NOMO-1 (cell line): ENCODE measurements at regions not wholly inside any gene's neighbourhood (a gene's known extent, or its start where the extent isn't known, plus 50 kb on each side); places are given as distances from the start of the nearest gene placed in this dataset.

Experiments used
- DNase-seq, 2 experiments: peaks; one replicate each; lab custom pipeline; 2025; ENCODE audit not compliant: unreplicated experiment in 2 of 2; lab: John Stamatoyannopoulos, UW

- no peak for DNase-seq
These were observed 382.1 kb upstream of the CDH20 start for GRCh38 chr18:60951091-60951490.

GRCh38 chr18:60962625-60963024, 370.6 kb upstream of the CDH20 start:
- DNase-seq = no peak

- no peak for DNase-seq
These were observed 367.4 kb upstream of the CDH20 start for GRCh38 chr18:60965856-60966255.

- no peak for DNase-seq
These were observed 366.4 kb upstream of the CDH20 start for GRCh38 chr18:60966876-60967275.

- no peak for DNase-seq
These were observed 357.8 kb upstream of the CDH20 start for GRCh38 chr18:60975420-60975819.

GRCh38 chr18:60976976-60977375, 356.3 kb upstream of the CDH20 start:
- no peak for DNase-seq

GRCh38 chr18:60978338-60978737, 354.9 kb upstream of the CDH20 start:
- DNase-seq = no peak

GRCh38 chr18:60980422-60981005, 352.7 kb upstream of the CDH20 start:
- no peak for DNase-seq

GRCh38 chr18:60981682-60982328, 351.4 kb upstream of the CDH20 start:
- no peak for DNase-seq

- DNase-seq = no peak
These were observed 350.9 kb upstream of the CDH20 start for GRCh38 chr18:60982329-60982695.

GRCh38 chr18:60982928-60983327, 350.3 kb upstream of the CDH20 start:
- no peak for DNase-seq

- no peak for DNase-seq
These were observed 348.7 kb upstream of the CDH20 start for GRCh38 chr18:60984510-60984909.

- DNase-seq = no peak
These were observed 345.3 kb upstream of the CDH20 start for GRCh38 chr18:60987963-60988362.

GRCh38 chr18:60996326-60996725, 336.9 kb upstream of the CDH20 start:
- no peak for DNase-seq

- DNase-seq = no peak
These were observed 336.4 kb upstream of the CDH20 start for GRCh38 chr18:60996822-60997221.

- no peak for DNase-seq
These were observed 332.1 kb upstream of the CDH20 start for GRCh38 chr18:61001138-61001537.

- DNase-seq = no peak
These were observed 326.5 kb upstream of the CDH20 start for GRCh38 chr18:61006687-61007224.

- DNase-seq = no peak
These were observed 313.6 kb upstream of the CDH20 start for GRCh38 chr18:61019338-61020301.

GRCh38 chr18:61025596-61025995, 307.6 kb upstream of the CDH20 start:
- DNase-seq = no peak

GRCh38 chr18:61031626-61032025, 301.6 kb upstream of the CDH20 start:
- no peak for DNase-seq

- no peak for DNase-seq
These were observed 298.6 kb upstream of the CDH20 start for GRCh38 chr18:61034580-61034979.
